Activated T-cell treated with anti-CD3 and anti-CD28 coated beads for 48 hours (primary cell): ENCODE measurements at regions not wholly inside any gene's neighbourhood (a gene's known extent, or its start where the extent isn't known, plus 50 kb on each side); places are given as distances from the start of the nearest gene placed in this dataset.

Experiments
- DNase-seq: peaks from one replicate; pipeline ENCODE4 v3.0.0-alpha.2; 2020; ENCODE audit warnings: low read depth

GRCh38 chr9:79015951-79016350, 555.8 kb upstream of the TLE4 start:
- DNase-seq: no peak

- DNase-seq: no peak
Measured at GRCh38 chr9:79020276-79020675, 551.5 kb upstream of the TLE4 start.

GRCh38 chr9:79021084-79021483, 550.7 kb upstream of the TLE4 start:
- DNase-seq: no peak

- no peak for DNase-seq
Measured at GRCh38 chr9:79023134-79023580, 548.6 kb upstream of the TLE4 start.

GRCh38 chr9:79026316-79026715, 545.4 kb upstream of the TLE4 start:
- no peak for DNase-seq

- no peak for DNase-seq
Measured at GRCh38 chr9:79028101-79028500, 543.7 kb upstream of the TLE4 start.

GRCh38 chr9:79034583-79034982, 537.2 kb upstream of the TLE4 start:
- no peak for DNase-seq

- DNase-seq: no peak
Measured at GRCh38 chr9:79037338-79037737, 534.4 kb upstream of the TLE4 start.

- no peak for DNase-seq
Measured at GRCh38 chr9:79040671-79041070, 531.1 kb upstream of the TLE4 start.

GRCh38 chr9:79041266-79041665, 530.5 kb upstream of the TLE4 start:
- no peak for DNase-seq

GRCh38 chr9:79043916-79044315, 527.8 kb upstream of the TLE4 start:
- no peak for DNase-seq

GRCh38 chr9:79046401-79046800, 525.4 kb upstream of the TLE4 start:
- DNase-seq: no peak

GRCh38 chr9:79049371-79049770, 522.4 kb upstream of the TLE4 start:
- no peak for DNase-seq

- no peak for DNase-seq
Measured at GRCh38 chr9:79053598-79053997, 518.2 kb upstream of the TLE4 start.

- DNase-seq: no peak
Measured at GRCh38 chr9:79054500-79054899, 517.3 kb upstream of the TLE4 start.

- DNase-seq: no peak
Measured at GRCh38 chr9:79056041-79056440, 515.7 kb upstream of the TLE4 start.

- DNase-seq: no peak
Measured at GRCh38 chr9:79057576-79057975, 514.2 kb upstream of the TLE4 start.

- no peak for DNase-seq
Measured at GRCh38 chr9:79060766-79061165, 511.0 kb upstream of the TLE4 start.

GRCh38 chr9:79061752-79062616, 509.8 kb upstream of the TLE4 start:
- no peak for DNase-seq

GRCh38 chr9:79073201-79073600, 498.6 kb upstream of the TLE4 start:
- DNase-seq: no peak

- DNase-seq: no peak
Measured at GRCh38 chr9:79080536-79080935, 491.2 kb upstream of the TLE4 start.

GRCh38 chr9:79083621-79084020, 488.1 kb upstream of the TLE4 start:
- no peak for DNase-seq

- no peak for DNase-seq
Measured at GRCh38 chr9:79087133-79087532, 484.6 kb upstream of the TLE4 start.

- DNase-seq: no peak
Measured at GRCh38 chr9:79089054-79089560, 482.7 kb upstream of the TLE4 start.
